ENCODE measurements at regions not wholly inside any gene's neighbourhood (a gene's known extent, or its start where the extent isn't known, plus 50 kb on each side); places are given as distances from the start of the nearest gene placed in this dataset.

GRCh38 chr15:95013381-95013780 lies 782.0 kb downstream of the MCTP2 start:
- TF ChIP-seq, protein P1, sequence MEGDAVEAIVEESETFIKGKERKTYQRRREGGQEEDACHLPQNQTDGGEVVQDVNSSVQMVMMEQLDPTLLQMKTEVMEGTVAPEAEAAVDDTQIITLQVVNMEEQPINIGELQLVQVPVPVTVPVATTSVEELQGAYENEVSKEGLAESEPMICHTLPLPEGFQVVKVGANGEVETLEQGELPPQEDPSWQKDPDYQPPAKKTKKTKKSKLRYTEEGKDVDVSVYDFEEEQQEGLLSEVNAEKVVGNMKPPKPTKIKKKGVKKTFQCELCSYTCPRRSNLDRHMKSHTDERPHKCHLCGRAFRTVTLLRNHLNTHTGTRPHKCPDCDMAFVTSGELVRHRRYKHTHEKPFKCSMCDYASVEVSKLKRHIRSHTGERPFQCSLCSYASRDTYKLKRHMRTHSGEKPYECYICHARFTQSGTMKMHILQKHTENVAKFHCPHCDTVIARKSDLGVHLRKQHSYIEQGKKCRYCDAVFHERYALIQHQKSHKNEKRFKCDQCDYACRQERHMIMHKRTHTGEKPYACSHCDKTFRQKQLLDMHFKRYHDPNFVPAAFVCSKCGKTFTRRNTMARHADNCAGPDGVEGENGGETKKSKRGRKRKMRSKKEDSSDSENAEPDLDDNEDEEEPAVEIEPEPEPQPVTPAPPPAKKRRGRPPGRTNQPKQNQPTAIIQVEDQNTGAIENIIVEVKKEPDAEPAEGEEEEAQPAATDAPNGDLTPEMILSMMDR (conservative IDR thresholded peaks at IDR 0.05; ENCODE audit: low read depth in 2 of 2), result no peak
- TF ChIP-seq STAT1 (IDR thresholded peaks at IDR 0.05; ENCODE audit: unreplicated experiment) (no peak), POLR2AphosphoS5 (IDR thresholded peaks at IDR 0.05; ENCODE audit: low read depth) (no peak)
- TF ChIP-seq, protein P2, sequence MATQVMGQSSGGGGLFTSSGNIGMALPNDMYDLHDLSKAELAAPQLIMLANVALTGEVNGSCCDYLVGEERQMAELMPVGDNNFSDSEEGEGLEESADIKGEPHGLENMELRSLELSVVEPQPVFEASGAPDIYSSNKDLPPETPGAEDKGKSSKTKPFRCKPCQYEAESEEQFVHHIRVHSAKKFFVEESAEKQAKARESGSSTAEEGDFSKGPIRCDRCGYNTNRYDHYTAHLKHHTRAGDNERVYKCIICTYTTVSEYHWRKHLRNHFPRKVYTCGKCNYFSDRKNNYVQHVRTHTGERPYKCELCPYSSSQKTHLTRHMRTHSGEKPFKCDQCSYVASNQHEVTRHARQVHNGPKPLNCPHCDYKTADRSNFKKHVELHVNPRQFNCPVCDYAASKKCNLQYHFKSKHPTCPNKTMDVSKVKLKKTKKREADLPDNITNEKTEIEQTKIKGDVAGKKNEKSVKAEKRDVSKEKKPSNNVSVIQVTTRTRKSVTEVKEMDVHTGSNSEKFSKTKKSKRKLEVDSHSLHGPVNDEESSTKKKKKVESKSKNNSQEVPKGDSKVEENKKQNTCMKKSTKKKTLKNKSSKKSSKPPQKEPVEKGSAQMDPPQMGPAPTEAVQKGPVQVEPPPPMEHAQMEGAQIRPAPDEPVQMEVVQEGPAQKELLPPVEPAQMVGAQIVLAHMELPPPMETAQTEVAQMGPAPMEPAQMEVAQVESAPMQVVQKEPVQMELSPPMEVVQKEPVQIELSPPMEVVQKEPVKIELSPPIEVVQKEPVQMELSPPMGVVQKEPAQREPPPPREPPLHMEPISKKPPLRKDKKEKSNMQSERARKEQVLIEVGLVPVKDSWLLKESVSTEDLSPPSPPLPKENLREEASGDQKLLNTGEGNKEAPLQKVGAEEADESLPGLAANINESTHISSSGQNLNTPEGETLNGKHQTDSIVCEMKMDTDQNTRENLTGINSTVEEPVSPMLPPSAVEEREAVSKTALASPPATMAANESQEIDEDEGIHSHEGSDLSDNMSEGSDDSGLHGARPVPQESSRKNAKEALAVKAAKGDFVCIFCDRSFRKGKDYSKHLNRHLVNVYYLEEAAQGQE (IDR thresholded peaks at IDR 0.05; ENCODE audit: unreplicated experiment), result no peak
